ENCODE measurements at regions not wholly inside any gene's neighbourhood (a gene's known extent, or its start where the extent isn't known, plus 50 kb on each side); places are given as distances from the start of the nearest gene placed in this dataset.

DNA sequence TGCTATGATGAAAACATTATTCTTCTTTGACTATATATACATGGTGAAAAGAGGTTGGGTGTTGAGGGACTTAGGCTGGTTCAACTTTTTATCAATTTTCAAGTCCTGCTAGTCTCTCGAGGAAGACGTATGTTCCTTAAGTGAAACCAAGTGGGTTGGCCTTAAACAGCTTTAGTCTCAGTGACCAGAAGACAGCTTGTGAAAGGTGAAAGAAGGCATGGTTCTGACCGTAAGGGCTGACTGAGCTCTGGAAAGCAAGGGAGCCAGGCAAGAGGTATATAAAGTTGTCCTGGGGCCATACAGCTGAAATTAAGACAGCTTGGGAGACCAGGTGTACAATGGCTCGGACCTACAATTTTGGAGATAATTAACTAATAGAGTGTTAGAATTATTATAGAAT lies 128.9 kb upstream of the TP63 start:
- H3K27ac ChIP-seq = no peak overlapping the region
- no peaks in the 10 kb centered on the region for H3K36me3 ChIP-seq
- H3K9me3 ChIP-seq (ENCODE audit: severe bottlenecking) = no peaks in the 10 kb centered on the region
- no peaks in the 10 kb centered on the region for H3K27me3 ChIP-seq (ENCODE audit: insufficient read depth, low read depth, severe bottlenecking)
- no peak overlapping the region for H3K4me3 ChIP-seq (ENCODE audit: low read depth, low read length)
- no peak for DNase-seq
- TF ChIP-seq, protein P1, sequence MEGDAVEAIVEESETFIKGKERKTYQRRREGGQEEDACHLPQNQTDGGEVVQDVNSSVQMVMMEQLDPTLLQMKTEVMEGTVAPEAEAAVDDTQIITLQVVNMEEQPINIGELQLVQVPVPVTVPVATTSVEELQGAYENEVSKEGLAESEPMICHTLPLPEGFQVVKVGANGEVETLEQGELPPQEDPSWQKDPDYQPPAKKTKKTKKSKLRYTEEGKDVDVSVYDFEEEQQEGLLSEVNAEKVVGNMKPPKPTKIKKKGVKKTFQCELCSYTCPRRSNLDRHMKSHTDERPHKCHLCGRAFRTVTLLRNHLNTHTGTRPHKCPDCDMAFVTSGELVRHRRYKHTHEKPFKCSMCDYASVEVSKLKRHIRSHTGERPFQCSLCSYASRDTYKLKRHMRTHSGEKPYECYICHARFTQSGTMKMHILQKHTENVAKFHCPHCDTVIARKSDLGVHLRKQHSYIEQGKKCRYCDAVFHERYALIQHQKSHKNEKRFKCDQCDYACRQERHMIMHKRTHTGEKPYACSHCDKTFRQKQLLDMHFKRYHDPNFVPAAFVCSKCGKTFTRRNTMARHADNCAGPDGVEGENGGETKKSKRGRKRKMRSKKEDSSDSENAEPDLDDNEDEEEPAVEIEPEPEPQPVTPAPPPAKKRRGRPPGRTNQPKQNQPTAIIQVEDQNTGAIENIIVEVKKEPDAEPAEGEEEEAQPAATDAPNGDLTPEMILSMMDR (IDR thresholded peaks at IDR 0.05; ENCODE audit: low read depth, low read length) = no peak

DNA sequence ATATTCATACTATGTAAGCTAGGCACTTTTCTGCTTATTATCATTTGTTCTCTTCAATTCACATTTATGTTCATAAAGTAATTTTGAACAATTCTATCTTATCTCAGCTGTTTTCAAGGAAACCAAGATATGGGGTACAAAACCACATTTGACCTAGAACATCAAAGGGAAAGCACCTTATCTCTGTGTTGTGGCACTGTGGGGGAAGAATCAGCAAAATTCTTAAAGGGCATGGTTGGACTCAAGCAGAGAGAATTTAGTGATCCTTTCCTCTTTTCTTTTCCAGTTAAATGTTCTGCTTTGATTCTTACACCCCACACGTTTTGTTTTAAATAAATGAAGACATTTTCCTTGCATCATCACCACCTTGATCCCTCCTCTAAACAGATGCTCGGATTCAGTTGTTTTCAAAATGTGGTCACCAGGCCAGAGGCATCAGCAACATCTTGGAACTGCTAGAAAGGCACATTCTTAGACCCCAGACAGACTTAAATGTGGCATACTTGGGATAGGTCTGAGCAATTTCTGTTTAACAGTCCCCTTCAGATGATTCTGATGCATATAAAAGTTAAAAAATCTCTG lies 128.4 kb upstream of the TP63 start:
- Histone ChIP-seq H3K27ac (no peak overlapping the region), H3K4me3 (ENCODE audit: low read depth, low read length) (no peak overlapping the region), H3K36me3 (no peaks in the 10 kb centered on the region), H3K9me3 (ENCODE audit: severe bottlenecking) (no peaks in the 10 kb centered on the region), H3K27me3 (ENCODE audit: insufficient read depth, low read depth, severe bottlenecking) (no peaks in the 10 kb centered on the region)
- TF ChIP-seq, protein P1 (IDR thresholded peaks at IDR 0.05; ENCODE audit: low read depth, low read length) = no peak
- DNase-seq = no peak

DNA sequence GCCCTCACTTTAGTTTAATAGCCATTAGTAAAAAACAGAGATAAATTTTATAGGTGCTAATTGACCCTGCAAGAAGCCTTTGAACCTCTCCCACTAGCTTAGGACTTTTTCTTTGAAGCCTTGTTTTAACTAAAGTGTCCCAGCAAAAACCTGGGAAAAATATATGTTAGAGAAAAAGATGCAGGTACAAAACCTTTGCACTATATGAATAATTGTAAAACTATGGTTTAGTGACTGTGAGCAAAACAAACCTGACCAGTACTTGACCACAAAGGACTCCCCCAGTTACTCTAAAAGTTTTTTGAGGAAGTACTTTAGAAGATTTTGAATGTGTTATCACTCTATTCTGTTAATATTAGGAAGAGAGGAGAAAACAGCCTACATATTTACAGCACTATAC lies 123.3 kb upstream of the TP63 start:
- H3K27me3 ChIP-seq (ENCODE audit: insufficient read depth, low read depth, severe bottlenecking) = no peaks in the 10 kb centered on the region

DNA sequence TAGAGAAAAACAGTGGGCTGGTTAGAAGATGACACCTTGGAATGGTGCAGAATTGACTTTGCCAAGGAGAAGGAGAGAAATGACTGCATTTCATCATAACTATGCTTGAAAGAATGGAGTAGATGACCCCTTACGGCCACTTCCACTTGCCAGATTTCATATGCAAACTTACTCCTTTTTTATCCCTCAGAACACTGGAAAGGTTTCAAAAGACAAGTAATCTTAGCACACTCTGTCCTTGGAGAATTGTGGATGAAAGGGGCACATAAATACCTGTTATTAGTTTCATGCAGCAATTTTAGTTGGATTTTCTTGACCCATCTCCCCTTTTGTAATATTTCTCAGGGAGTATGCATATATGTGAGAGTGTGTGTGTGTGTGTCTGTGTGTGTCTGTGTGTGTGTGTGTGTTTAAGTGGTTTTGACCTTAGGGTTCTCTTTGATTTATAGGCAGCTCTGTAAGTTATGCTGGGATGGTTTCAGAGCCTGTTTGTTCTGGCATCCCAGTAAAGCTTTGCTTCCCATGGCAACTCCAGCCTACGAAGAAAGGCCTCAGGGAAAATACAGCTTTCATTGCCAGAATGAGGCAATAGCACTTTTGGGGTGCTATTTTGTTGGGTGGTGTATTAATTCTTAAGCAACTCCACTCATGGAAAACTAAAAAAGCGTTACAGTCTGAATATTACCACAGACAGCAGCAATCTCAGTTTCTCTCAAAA lies 122.2 kb upstream of the TP63 start:
- no peak overlapping the region for H3K27ac ChIP-seq
- H3K9me3 ChIP-seq (ENCODE audit: severe bottlenecking) = no peaks in the 10 kb centered on the region
- no peaks in the 10 kb centered on the region for H3K36me3 ChIP-seq
- no peak overlapping the region for H3K4me3 ChIP-seq (ENCODE audit: low read depth, low read length)
- no peaks in the 10 kb centered on the region for H3K27me3 ChIP-seq (ENCODE audit: insufficient read depth, low read depth, severe bottlenecking)
- no peak for DNase-seq
- TF ChIP-seq, protein P1 (IDR thresholded peaks at IDR 0.05; ENCODE audit: low read depth, low read length) = no peak

More for the DNA sequence above, 123.3 kb upstream of the TP63 start:
- no peak overlapping the region for H3K27ac ChIP-seq
- H3K4me3 ChIP-seq (ENCODE audit: low read depth, low read length) = no peak overlapping the region
- no peaks in the 10 kb centered on the region for H3K36me3 ChIP-seq
- no peaks in the 10 kb centered on the region for H3K9me3 ChIP-seq (ENCODE audit: severe bottlenecking)
- TF ChIP-seq, protein P1 (IDR thresholded peaks at IDR 0.05; ENCODE audit: low read depth, low read length) = no peak
- DNase-seq = no peak

DNA sequence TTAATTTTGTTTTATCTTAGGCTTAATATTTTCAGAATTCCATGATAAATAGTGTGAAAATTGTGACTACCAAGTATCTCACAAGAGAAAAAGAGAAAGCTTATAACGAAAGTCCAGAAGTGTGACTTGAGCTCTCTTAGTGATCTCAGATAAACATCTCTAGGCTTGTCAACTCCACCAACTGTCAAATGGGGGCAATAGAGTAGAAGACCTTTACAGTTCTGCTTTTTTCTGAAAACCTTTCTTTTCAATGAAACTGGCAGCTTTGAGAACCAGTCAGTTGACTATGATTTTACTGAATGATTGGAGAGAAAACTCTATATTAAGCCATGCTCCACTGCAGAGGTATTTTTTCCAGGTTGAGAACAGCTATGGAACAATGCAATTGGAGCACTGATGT lies 119.2 kb upstream of the TP63 start:
- no peaks in the 10 kb centered on the region for H3K9me3 ChIP-seq (ENCODE audit: severe bottlenecking)
- TF ChIP-seq, protein P1 (IDR thresholded peaks at IDR 0.05; ENCODE audit: low read depth, low read length) = no peak
- H3K4me3 ChIP-seq (ENCODE audit: low read depth, low read length) = no peak overlapping the region
- H3K36me3 ChIP-seq = no peaks in the 10 kb centered on the region
- DNase-seq = no peak
- H3K27me3 ChIP-seq (ENCODE audit: insufficient read depth, low read depth, severe bottlenecking) = no peaks in the 10 kb centered on the region
- no peak overlapping the region for H3K27ac ChIP-seq
